Activated CD8-positive, alpha-beta memory T cell treated with anti-CD3 and anti-CD28 coated beads for 36 hours (primary cell): ENCODE measurements at regions not wholly inside any gene's neighbourhood (a gene's known extent, or its start where the extent isn't known, plus 50 kb on each side); places are given as distances from the start of the nearest gene placed in this dataset.

Source experiments
- CTCF ChIA-PET: fragments of 350-600 bp; sonication (Branson Sonifier 250); formaldehyde crosslinking; loops from one replicate; lab custom pipeline; 2021; ENCODE audit warnings: antibody characterized with exemption; lab: Charles Lee
- POLR2A ChIA-PET: fragments of 350-600 bp; sonication (Branson Sonifier 250); formaldehyde crosslinking; loops from one replicate; lab custom pipeline; 2021; ENCODE audit warnings: antibody characterized with exemption; lab: Charles Lee

DNA sequence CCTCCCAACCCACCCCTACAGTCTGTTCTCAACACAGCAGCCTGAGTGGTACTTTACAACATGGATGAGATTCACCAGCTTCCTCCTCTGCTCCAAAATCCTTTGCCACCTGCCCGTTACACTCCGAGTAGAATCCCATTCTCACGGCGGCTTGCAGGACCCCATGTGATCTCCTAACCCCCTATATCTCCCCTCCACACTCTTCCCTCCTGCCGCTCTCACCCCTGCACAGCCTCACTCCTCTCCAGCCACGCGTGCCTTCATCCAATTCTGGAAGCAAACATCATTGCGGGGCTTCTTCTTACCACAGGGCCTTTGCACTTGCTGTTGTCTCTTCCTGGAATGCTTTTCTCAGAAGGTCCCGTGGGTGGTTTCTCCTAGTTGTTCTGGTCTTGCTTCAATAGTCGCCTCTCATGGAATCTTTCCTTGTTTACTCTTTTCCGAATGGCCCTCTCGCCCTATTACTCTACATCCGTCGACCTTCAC lies 472.3 kb downstream of the CDH26 start:
- CTCF ChIA-PET = no interaction called here
- POLR2A ChIA-PET = no interaction called here

DNA sequence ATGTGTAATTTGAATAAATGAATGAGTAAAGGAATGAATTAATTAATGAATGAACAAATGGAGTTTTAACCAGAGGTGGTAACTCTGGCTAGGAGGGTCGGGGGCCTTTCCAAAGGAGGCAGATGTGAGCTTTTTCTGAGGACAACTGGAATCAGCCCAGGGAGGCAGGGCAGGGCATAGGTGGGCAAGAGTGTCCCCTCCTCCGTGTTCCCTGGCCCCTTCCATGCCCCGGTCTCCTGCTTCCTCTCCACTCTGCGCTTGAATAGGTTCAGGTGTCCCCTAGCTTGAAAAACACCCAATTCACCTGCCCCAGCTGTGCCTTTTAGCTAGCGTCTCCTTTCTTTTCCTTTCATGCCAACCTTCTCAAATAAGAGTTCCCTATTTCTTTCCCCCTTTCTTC lies 473.1 kb downstream of the CDH26 start:
- ChIA-PET CTCF (no interaction called here), POLR2A (no interaction called here)

DNA sequence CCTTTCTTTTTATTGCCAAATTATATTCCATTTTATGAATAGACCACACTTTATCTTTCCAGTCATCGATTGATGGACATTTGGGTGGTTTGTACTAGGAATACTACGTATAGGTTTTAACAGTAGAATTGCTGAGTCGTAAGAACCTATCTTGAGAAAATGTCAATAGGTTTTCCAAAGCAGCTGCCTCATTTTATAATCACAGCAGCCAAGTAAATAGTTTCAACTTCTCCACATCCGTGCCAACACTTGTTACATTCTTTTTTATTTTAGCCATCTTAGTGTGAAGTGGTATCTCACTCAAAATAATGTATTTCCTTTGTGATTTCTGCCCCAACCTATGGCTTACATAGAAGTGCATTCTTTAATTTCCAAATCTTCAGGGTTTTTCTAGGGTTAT lies 479.2 kb downstream of the CDH26 start:
- ChIA-PET POLR2A (no interaction called here), CTCF (no interaction called here)

DNA sequence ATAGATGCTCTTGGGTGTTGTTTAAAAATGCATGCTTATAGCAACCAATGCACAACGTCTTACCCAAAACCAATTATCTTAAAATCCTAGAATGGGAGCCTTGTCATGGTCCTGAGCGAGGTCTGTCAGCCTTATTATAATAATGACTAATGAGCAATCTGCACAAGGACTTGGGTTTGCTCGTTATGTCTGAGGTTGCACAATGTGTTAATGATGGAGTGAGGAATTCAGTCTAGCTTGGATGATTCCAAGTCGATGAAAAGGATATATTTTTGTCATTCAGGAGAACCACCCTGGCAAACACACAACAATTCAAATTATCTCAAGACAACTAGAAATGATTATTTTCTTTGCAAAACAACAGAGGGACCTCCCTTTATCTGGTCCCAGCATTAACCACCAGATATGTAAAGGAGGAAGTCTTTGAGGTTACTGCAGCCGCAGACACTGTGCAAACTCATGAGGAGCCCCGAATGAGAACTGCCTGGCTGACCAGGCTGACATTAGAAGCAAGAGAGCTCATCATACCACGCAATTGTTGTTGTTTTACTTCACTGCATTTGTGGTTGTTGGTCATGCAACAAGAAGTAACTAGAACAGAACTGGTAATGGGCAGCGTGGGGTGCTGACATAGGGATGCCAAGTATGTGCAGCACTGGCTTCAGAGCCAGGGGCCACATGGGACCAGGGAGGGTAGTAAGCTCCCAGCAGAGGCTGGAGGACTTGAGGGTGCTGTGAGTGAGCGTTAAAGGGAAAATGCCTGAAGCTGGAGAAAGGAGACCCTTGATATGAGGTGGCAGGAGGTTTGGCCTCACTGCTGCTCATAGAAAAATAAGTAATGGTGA lies 488.3 kb downstream of the CDH26 start:
- ChIA-PET CTCF (no interaction called here), POLR2A (no interaction called here)

DNA sequence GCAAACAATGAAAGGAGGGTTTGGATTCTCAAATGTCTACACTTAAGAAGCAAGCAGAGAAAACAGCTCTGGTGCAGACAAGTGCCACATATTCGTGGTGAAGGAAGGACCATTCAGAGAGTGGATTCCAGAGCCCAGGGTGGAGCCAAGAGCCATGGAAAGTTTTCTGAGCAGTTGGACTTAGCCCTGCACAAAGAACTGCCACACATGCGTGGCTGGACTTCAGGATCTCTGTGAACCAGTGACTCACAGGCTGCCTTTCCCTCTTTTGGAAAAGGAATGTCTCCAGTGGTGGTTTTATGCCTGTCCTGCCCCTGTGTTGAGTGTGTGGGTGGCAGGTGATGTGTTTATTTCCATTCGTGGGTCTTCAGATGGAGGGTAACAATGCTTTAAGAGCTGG lies 489.5 kb downstream of the CDH26 start:
- POLR2A ChIA-PET = no interaction called here
- CTCF ChIA-PET = no interaction called here

DNA sequence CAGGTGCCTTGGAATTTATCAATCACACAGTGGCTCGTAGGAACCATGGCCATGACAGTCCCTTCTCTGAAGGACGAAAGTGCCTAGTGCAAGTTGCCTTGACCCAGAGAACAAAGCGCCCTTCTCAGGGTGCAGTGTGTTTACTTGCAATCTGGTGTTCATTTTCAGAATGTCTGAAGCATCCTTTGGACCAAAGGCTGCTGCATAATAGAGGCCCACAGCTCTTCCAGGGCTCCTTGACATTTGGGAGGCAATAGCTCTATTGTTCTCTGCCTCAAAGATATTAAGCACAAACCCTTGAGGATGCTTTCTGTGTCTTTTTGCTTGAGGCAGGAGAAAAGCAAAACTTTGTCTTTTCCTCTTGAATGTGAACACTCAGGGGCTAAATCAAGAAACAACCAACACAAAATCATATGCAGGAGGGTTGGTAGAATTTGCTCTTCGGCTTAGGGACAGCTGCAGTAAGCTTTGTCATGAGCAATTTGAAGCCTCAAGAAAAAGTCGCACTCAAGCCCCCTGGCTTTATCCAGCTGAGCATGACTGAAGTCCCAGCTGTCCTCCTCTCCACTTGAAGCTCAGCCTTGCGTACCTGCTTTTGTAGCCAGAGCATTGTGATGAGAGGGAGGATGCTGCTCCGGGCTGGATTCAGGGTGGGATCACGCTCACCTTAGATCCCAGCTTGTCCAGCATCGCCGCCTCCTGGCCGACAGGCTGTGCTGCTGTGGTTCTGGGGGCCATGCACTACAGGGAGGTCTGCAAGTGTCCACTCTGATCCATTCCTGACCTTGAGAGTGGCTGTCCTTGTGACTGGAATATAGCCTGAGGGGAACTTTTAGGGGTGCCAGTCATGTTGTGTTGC lies 495.4 kb downstream of the CDH26 start:
- POLR2A ChIA-PET = no interaction called here
- CTCF ChIA-PET = no interaction called here

DNA sequence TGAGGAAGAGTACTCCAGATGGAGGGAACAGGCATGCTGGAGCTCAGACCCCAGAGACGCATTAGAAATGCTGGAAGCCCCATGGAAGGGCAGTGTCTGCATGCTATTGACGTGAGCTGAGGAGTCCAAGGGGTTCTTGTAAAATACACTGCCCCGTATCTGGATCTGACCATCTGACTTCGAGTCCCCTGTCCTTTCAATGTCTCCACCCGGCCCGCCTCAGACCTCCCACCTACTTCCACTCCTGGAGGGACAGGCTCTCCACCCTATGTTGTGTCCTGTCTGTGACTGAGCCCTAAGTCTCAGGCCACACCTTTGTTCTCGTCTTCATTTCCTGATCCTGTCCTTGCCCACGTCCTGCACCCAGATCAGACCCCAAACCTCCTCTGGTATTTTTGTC lies 496.3 kb downstream of the CDH26 start:
- ChIA-PET POLR2A (no interaction called here), CTCF (no interaction called here)

DNA sequence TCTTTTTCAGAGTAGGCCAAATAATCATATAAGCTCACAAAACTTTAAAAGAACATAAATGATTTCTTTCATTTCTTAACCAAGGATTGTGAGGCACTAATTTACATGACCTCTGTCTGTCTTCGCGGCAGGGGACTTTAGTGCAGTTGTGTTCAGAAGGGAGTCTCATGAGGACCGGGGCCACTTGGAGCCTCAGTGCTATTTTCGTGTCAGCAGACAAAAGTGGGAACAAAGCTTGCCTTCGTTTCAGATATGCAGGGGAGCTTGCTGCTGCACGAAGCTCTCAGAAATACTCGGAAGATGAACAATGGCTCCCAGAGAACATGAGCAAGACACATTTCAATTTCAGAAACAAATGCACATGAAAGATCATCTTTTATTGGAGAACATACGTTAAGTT lies 497.0 kb downstream of the CDH26 start:
- ChIA-PET CTCF (no interaction called here), POLR2A (no interaction called here)

DNA sequence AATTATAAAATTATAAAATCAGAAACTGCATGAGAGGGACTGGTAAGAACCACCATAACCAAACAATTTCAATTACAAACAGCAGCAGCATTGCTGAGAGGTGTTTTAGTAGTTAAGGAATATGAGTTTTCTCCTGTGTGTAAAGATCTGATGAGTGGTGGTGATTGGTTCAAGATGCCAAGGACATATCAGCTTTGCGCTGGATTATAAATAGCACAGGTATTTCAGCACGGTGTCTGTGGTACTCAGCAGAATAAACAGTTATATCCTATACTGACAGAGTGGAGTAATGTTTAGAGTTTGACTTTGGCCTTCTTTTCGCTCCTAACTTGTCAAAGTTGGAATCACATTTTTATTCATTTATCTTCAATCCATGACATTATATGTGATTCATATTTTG lies 501.0 kb downstream of the CDH26 start:
- ChIA-PET CTCF (no interaction called here), POLR2A (no interaction called here)

DNA sequence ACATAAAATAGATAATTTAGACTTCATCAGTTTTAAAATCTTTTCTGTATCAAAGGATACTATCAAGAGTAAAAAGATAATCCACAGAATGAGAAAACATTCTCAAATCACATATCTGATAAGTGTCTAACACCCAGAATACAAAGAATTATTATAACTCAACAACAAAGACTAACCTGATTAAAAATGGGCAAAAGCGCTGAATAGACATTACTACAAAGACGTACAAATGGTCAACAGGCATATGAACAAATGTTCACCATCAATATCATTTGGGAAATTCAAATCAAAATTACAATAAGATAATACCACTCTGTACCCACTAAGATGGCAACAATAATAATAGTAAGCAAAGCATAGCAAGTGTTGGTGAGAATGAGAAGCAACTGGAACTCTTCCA lies 503.8 kb downstream of the CDH26 start:
- POLR2A ChIA-PET = no interaction called here
- CTCF ChIA-PET = no interaction called here

DNA sequence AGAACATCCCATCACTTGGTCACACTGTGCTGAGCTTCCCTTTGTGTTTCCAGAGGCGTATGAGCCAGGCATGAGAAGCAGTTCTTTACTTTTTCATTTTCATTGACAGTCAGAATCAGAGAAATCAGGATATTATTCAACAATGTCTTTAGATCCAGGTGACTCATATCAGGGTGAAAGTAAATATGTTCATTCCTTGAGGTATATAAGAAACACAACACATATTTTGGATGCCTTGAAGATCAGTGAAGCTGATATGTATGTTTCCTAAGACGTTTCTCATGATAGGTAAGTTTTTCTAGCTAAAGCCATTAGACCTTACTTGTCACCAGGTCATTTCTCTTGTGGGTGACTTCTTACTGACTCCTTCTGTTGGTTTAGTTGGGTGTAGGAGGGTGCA lies 505.6 kb downstream of the CDH26 start:
- CTCF ChIA-PET = no interaction called here
- POLR2A ChIA-PET = no interaction called here

DNA sequence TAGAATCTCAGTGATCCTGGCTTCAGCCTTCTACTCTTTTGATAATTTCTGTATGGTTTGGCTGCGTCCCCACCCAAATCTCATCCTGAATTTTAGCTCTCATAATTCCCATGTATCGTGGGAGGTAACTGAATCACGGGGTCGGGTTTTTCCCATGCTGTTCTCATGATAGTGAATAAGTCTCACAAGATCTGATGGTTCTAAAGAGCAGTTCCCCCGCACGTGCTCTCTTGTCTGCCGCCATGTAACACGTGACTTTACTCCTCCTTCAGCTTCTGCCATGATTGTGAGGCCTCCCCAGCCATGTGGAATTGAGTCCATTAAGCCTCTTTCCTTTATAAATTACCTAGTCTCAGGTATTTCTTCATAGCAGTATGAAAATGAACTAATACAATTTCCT lies 507.2 kb downstream of the CDH26 start:
- CTCF ChIA-PET = no interaction called here
- POLR2A ChIA-PET = no interaction called here

DNA sequence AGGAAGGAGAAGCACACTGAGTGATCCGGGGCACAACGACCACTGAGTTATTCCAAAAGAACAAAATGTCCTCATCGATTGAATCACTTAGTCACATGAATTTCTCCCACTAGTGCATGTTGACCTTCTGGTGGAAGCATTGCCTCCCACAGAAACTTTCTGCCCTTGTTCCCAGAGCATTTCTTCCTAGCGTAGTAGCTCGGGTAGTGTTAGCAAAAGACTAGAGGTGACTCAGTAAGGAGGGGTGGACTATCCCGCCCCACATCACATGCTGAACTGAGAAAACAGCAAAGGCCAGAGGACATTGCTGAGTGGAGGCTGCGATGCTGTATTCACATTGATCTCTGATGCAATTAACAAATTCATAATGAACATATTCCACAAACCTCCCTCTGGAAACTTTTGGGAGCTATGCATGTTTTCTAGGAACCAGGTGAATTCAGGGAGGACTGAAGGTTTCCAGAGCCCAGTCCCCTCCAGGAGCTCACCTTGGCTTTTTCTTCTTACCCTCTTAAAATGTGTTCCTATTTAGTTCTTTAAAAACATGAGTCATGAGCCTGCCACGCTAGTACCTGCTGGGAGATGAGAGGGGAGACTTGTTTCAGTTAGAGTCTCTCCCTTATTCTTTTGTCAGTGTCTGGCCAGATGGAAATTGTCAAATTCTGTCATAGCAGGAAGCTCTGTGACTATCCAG lies 507.9 kb downstream of the CDH26 start:
- ChIA-PET CTCF (no interaction called here), POLR2A (no interaction called here)

DNA sequence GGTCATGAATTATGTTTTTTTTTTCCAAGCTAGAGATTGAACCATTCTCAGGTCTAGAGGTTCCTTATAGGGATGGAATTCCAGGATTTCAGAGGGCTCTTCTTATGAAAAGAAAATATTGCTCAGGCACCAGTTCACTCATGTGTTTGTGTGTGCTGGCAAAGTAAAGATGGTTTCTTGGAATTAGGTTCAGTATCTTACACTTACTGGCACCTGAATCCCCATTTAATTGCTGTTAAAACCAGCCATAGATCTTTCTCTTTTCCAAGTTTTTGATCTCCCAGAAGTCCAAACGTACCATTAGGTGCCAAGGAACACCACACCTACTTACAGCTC lies 508.4 kb downstream of the CDH26 start:
- CTCF ChIA-PET = no interaction called here
- POLR2A ChIA-PET = no interaction called here

DNA sequence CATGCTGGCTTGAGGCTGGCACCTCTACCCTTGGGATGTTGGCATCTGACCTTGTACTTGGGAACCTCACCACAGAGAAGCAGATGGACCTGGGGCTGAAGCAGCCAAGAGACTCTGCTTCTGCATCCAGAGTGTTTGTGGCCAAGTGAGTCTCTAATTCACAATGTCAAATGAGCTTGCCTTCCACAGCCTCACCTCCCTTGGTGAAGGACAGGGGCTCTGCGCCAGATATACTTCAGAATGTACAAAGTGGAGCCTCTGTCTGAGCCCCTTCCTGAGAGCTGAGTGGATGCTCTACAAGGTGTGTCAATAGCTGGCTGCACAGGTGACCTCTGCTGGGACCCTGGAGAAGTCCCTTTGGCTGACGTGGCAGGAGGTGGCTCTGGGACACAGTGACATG lies 508.9 kb downstream of the CDH26 start:
- ChIA-PET CTCF (no interaction called here), POLR2A (no interaction called here)

DNA sequence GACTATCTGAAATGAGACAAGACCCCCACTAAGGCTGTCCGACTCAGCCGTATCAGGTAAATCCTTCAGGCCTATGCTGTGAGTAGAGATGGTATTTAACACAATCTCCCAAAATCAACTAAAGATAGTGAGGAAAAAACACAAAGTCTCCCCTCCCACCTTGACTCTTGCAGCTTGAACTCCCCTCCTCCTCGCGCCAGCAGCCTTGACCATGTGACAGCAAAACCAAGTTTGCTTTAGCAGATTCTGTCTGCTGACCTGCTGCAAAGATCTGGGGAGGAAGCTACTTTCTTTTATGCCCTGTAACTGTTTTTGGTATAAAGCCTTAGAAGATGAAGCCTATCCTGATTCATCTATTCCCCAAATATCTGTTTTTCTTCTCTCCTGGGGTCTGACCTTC lies 509.5 kb downstream of the CDH26 start:
- ChIA-PET CTCF (no interaction called here), POLR2A (no interaction called here)

DNA sequence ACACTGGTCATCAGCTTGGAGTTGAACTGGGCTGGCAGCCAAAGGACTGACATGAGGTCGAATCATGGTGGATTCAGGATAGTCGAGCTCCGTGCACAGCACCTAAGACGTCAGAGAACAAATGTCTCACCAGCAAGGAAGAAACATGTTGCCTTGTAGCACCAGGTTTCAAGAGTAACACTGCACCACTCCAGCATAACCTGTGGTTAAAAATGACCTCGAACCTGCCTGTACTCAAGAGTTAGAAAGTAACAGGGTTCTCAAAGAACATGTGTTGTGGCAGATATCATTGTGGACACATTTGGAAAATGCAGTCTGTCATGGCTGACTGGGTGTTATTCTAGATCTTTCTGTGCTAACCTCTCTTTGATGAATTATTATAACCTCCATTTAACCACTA lies 511.6 kb downstream of the CDH26 start:
- ChIA-PET POLR2A (no interaction called here), CTCF (no interaction called here)

DNA sequence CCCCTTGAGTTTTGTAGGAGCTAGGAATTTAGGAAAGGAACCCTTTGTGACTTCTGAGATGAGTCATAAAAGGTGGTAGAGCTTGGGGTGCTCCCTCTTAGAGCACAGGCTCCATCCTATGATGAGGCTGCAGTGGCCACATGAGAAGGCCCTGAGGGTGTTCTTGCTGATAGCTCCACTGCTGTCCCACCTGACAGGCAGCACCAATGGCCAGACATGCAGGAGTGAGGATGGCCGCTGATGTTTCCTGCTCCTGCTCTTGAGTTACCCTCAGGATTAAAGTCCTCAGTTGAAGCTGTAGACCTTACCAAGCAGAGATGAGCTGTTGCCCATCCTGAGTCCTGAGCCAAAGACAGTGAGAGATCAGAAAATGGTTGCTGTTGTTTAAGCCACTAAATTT lies 512.1 kb downstream of the CDH26 start:
- ChIA-PET CTCF (no interaction called here), POLR2A (no interaction called here)

DNA sequence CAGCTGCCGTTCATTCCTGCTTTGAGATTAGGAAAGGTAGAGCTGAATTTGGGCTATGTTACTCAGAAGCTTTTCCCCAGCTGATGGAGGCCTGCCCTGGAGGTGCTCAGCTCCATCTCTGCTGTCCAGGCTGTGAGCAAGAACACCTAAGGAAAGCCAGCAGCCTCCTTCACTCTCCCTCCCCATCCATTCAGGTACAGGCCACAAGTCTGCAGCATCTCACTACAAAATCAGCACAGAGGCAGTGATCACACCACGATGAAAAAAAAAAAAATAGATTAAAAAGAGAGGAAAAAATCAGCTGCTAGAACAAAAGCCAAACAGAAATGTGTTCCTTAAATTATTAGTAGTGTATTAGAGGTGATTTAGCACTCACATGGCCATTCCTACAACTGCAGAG lies 515.0 kb downstream of the CDH26 start:
- CTCF ChIA-PET = no interaction called here
- POLR2A ChIA-PET = no interaction called here

DNA sequence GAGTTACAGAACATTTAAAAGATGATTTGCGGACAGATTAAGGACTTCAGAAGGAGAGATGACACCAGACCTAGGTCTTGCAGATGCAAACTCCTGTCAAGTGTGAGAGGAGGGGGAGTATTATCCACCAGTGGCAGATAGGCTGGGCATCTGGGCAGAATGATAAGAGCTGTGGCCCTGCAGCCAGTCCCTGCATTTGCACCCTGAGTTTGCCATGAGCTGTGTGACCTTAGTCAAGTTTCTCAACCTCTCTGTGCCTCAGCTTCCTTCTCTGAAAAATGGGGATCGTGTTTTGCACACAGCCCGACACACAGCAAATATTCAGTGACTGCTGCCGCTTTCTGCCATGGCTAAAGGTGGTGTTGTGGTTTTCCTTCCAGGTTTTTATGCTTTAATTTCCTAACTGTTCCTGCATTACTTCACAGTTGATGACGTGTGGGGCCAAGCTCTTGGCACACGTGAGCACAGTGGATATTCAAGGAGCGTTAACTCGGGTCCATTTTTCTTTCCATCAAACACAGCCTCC lies 516.2 kb downstream of the CDH26 start:
- CTCF ChIA-PET = no interaction called here
- POLR2A ChIA-PET = no interaction called here
